ENCODE measurements at regions not wholly inside any gene's neighbourhood (a gene's known extent, or its start where the extent isn't known, plus 50 kb on each side); places are given as distances from the start of the nearest gene placed in this dataset.

- Histone ChIP-seq H3K4me3 (ENCODE audit: control extremely low read depth in 1 of 5, extremely low read depth in 1 of 5, insufficient read depth in 1 of 5, low read depth in 2 of 5, low read length in 4 of 5) (no peak overlapping the region), H3K27me3 (replicated peaks in 1 of 4; ENCODE audit: control extremely low read depth in 1 of 4, control insufficient read depth in 3 of 4, insufficient read depth in 4 of 4, low read length in 3 of 4) (no peaks in the 10 kb centered on the region), H3K4me2 (replicated peaks; ENCODE audit: low read depth, low read length, poor library complexity, severe bottlenecking) (no peak overlapping the region), H4K20me1 (ENCODE audit: control insufficient read depth, insufficient read depth, low read length, poor library complexity, severe bottlenecking) (no peaks in the 10 kb centered on the region), H3K9me3 (ENCODE audit: control extremely low read depth in 1 of 3, control insufficient read depth in 2 of 3, insufficient read depth in 1 of 3, low read length in 2 of 3) (peaks cover 0 to 8% (median 0%) of the 10 kb centered on the region in 3 donors), H3K4me1 (ENCODE audit: control insufficient read depth in 2 of 2, insufficient read depth in 2 of 2, low read length in 2 of 2) (peaks cover 26 to 37% of the 10 kb centered on the region in 2 donors), H2AFZ (ENCODE audit: insufficient read depth, low read depth, low read length, poor library complexity, severe bottlenecking) (no peak overlapping the region), H3K36me3 (replicated peaks in 1 of 2; ENCODE audit: control extremely low read depth in 1 of 2, control insufficient read depth in 1 of 2, extremely low read depth in 1 of 2, insufficient read depth in 2 of 2, low read length in 1 of 2) (no peaks in the 10 kb centered on the region), H3K79me2 (ENCODE audit: control insufficient read depth, insufficient read depth, low read length) (no peaks in the 10 kb centered on the region), H3K27ac (ENCODE audit: low read length in 2 of 2) (no peak overlapping the region), H3K9ac (ENCODE audit: low read length) (no peak overlapping the region)
- peaks cover 48% of the 10 kb centered on the region for H3K4me1 Mint-ChIP-seq
- no peak overlapping the region for H3K27ac Mint-ChIP-seq
- H3K4me3 Mint-ChIP-seq: no peak overlapping the region
- no peak for ATAC-seq (ENCODE audit: low read depth)
- WGBS (ENCODE audit: insufficient coverage): 94% methylated on average over 6 of the region's 9 CpGs
- no peaks in the 10 kb centered on the region for H3K27me3 Mint-ChIP-seq
- no peak for DNase-seq
- intact Hi-C loops (cut with micrococcal nuclease): loop anchor here (5.0 kb wide), 1 partner anchor 524 kb away; no protein-coding TSS in a partner anchor
- ChIA-PET POLR2A (no interaction called here), CTCF (interaction anchor here (0.6 kb wide), 1 partner anchor 40 kb away, joined by 3 read pairs; no protein-coding TSS in a partner anchor)
- no peaks in the 10 kb centered on the region for H3K9me3 Mint-ChIP-seq (ENCODE audit: insufficient read depth)
- TF ChIP-seq CTCF (IDR thresholded peaks at IDR 0.05): no peak
- no peak for TF ChIP-seq EZH2 (IDR thresholded peaks at IDR 0.05; ENCODE audit: borderline replicate concordance, insufficient read depth, low read depth, low read length, poor library complexity, severe bottlenecking)
Measured at GRCh38 chr5:124580925-124581737, 165.3 kb downstream of the ZNF608 start.

- Histone ChIP-seq H3K27ac (ENCODE audit: low read length in 2 of 2) (no peak overlapping the region), H3K9me3 (ENCODE audit: control extremely low read depth in 1 of 3, control insufficient read depth in 2 of 3, insufficient read depth in 1 of 3, low read length in 2 of 3) (peaks cover 0 to 5% (median 0%) of the 10 kb centered on the region in 3 donors), H4K20me1 (ENCODE audit: control insufficient read depth, insufficient read depth, low read length, poor library complexity, severe bottlenecking) (no peaks in the 10 kb centered on the region), H3K36me3 (replicated peaks in 1 of 2; ENCODE audit: control extremely low read depth in 1 of 2, control insufficient read depth in 1 of 2, extremely low read depth in 1 of 2, insufficient read depth in 2 of 2, low read length in 1 of 2) (no peaks in the 10 kb centered on the region), H3K79me2 (ENCODE audit: control insufficient read depth, insufficient read depth, low read length) (no peaks in the 10 kb centered on the region), H3K27me3 (replicated peaks in 1 of 4; ENCODE audit: control extremely low read depth in 1 of 4, control insufficient read depth in 3 of 4, insufficient read depth in 4 of 4, low read length in 3 of 4) (no peaks in the 10 kb centered on the region), H3K4me3 (ENCODE audit: control extremely low read depth in 1 of 5, extremely low read depth in 1 of 5, insufficient read depth in 1 of 5, low read depth in 2 of 5, low read length in 4 of 5) (no peak overlapping the region), H2AFZ (ENCODE audit: insufficient read depth, low read depth, low read length, poor library complexity, severe bottlenecking) (no peak overlapping the region), H3K4me2 (replicated peaks; ENCODE audit: low read depth, low read length, poor library complexity, severe bottlenecking) (no peak overlapping the region), H3K9ac (ENCODE audit: low read length) (no peak overlapping the region), H3K4me1 (ENCODE audit: control insufficient read depth in 2 of 2, insufficient read depth in 2 of 2, low read length in 2 of 2) (peaks cover 26 to 37% of the 10 kb centered on the region in 2 donors)
- Mint-ChIP-seq H3K9me3 (ENCODE audit: insufficient read depth) (no peaks in the 10 kb centered on the region), H3K4me1 (peaks cover 46% of the 10 kb centered on the region), H3K27ac (no peak overlapping the region), H3K27me3 (no peaks in the 10 kb centered on the region), H3K4me3 (no peak overlapping the region)
- DNase-seq (no peak), ATAC-seq (ENCODE audit: low read depth) (no peak)
- intact Hi-C loops (cut with micrococcal nuclease): loop anchor here (5.0 kb wide), 1 partner anchor 523 kb away; no protein-coding TSS in a partner anchor
- CTCF ChIA-PET: interaction anchor here (0.6 kb wide), 1 partner anchor 39 kb away, joined by 3 read pairs; no protein-coding TSS in a partner anchor
- WGBS (ENCODE audit: insufficient coverage): 95% methylated on average over 6 of the region's 6 CpGs
- POLR2A ChIA-PET: no interaction called here
- no peak for TF ChIP-seq EZH2 (IDR thresholded peaks at IDR 0.05; ENCODE audit: borderline replicate concordance, insufficient read depth, low read depth, low read length, poor library complexity, severe bottlenecking)
- TF ChIP-seq CTCF (IDR thresholded peaks at IDR 0.05): no peak
Measured at GRCh38 chr5:124580512-124580911, 165.9 kb downstream of the ZNF608 start.
